ENCODE measurements at regions not wholly inside any gene's neighbourhood (a gene's known extent, or its start where the extent isn't known, plus 50 kb on each side); places are given as distances from the start of the nearest gene placed in this dataset.

DNA sequence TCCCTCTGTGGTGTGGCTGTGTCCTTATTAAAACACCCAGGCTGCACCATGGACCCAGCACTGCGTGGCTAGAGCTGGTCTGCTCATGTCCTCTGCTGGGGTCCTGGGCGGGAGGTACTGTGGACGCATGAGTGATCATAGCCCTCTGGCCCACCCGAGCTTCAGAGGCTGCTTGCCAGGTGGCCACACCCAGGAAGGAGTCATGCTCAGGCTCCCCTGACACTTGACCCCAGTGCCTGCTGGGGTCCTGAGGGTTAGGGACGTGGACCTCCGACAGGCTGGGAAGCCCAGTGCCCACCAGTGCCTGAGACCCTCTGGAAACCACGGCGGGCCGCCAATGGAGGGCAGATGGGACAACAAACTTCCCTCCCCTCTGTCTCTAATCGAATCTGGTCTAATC, 66.3 kb upstream of the HS6ST1 start:
- no peak for TF ChIP-seq EZH2 (IDR thresholded peaks at IDR 0.05; ENCODE audit: low read length, unreplicated experiment)
- TF ChIP-seq, protein P1, sequence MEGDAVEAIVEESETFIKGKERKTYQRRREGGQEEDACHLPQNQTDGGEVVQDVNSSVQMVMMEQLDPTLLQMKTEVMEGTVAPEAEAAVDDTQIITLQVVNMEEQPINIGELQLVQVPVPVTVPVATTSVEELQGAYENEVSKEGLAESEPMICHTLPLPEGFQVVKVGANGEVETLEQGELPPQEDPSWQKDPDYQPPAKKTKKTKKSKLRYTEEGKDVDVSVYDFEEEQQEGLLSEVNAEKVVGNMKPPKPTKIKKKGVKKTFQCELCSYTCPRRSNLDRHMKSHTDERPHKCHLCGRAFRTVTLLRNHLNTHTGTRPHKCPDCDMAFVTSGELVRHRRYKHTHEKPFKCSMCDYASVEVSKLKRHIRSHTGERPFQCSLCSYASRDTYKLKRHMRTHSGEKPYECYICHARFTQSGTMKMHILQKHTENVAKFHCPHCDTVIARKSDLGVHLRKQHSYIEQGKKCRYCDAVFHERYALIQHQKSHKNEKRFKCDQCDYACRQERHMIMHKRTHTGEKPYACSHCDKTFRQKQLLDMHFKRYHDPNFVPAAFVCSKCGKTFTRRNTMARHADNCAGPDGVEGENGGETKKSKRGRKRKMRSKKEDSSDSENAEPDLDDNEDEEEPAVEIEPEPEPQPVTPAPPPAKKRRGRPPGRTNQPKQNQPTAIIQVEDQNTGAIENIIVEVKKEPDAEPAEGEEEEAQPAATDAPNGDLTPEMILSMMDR (conservative IDR thresholded peaks at IDR 0.05; ENCODE audit: low read depth, low read length) = no peak
